Lung microvascular endothelial cell (primary cell): ENCODE measurements at regions not wholly inside any gene's neighbourhood (a gene's known extent, or its start where the extent isn't known, plus 50 kb on each side); places are given as distances from the start of the nearest gene placed in this dataset.
"Not testable (repeated sequence)": the region's sequence is repeated elsewhere in the genome, so short reads cannot be mapped to it uniquely, and the experiment has no call there.

Source experiments
- DNase-seq, 2 donors: peaks; one replicate each; pipeline versions ENCODE4 v3.0.0 to v3.0.0-alpha.2; 2010; ENCODE audit warnings: low read depth in 2 of 2

GRCh38 chr3:193927413-193928206, 208.3 kb upstream of the HES1 start:
- not testable (repeated sequence) for DNase-seq

DNA sequence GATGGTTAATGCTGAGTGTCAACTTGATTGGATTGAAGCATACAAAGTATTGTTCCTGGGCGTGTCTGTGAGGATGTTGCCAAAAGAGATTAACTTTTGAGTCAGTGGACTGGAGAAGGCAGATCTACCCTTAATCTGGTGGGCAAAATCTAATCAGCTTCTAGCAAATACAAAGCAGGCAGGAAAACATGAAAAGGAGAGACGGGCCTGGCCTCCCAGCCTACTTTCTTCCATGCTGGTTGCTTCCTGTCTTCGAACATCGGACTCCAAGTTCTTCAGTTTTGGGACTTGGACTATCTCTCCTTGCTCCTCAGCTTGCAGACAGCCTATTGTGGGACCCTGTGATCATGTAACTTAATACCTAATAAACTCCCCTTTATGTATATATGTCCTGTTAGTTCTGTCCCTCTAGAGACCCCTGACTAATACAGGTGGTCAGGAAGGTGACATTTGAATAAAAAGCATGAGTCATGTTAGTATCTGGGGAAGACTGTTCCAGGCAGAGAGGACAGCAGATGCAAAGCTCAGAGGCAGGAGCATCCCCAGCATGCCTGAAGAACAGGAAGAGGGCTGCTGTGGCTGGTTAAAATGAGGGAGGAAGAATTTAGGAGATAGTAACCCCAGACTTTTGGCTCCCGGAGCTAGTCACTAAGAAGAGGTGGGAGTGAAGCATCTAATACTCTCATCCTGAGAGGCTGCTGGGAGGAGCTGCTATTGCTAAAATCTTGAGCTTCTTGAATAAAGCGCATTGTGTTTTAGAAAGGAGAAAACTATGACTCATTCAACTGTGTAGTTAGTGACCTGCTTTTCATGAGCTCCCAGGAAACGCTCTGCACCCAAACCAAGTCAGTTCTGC, 207.4 kb upstream of the HES1 start:
- DNase-seq, result no peak

GRCh38 chr3:193929373-193929772, 206.6 kb upstream of the HES1 start:
- no peak for DNase-seq

- no peak for DNase-seq
Measured at GRCh38 chr3:193929921-193930646, 205.9 kb upstream of the HES1 start.

- DNase-seq, result no peak
Measured at GRCh38 chr3:193932136-193932535, 203.8 kb upstream of the HES1 start.

DNA sequence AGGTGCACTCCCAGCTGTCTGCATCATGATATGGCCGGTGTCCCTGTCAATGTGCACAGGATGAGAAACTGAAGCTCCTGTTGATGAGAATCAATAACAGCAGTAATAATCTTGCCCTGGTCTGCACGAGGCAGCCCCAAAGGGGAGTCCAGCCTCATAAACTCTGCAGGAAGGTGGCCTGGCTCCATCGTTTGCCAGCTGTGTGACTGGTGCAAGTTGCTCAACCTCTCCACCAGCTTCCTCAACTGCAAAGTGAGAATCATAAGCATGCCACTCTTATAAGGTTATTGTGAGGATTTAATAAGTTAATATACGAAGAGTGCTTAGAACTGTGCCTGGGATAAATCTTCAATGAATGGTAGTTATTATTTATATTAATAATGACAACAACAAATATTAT, 203.4 kb upstream of the HES1 start:
- DNase-seq, result no peak

GRCh38 chr3:193933451-193933850, 202.5 kb upstream of the HES1 start:
- no peak for DNase-seq

DNA sequence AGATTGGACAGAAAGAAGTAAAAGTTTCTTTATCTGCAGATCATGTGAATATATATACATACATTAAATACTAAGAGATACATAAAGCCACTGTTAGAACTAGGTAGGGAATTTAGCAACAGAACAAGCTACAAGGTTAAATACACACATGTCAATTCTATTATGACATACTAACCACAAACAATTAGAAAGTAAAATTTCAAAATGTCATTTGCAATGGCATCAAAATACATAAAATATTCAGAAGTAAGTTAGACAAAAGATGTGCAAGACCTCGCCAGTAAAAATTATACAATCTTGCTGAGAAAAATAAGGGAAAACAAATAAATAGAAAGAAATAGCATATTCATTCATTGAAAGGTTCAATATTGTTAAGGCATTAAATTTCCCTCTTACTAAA, 200.0 kb upstream of the HES1 start:
- DNase-seq, result no peak

- DNase-seq, result no peak
Measured at GRCh38 chr3:193938613-193939012, 197.3 kb upstream of the HES1 start.

DNA sequence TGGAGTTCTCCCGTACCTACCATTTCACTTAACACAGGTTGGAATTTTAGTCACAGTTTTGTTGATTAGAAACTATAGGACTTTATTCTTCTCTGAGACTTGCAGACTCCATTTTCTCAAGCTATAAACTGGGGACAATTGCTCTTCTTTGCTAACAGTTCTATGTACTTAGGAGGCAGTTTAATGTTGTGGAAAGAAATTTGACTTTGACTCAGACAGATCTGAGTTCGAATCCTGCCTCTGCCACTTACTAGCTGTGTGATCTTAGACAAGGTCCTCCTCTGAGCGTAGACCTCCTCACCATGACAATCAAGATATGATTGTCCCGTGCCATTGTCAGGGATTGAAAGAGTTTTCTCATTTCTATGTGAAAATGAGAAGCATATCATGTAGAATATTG, 196.4 kb upstream of the HES1 start:
- DNase-seq, result no peak

DNA sequence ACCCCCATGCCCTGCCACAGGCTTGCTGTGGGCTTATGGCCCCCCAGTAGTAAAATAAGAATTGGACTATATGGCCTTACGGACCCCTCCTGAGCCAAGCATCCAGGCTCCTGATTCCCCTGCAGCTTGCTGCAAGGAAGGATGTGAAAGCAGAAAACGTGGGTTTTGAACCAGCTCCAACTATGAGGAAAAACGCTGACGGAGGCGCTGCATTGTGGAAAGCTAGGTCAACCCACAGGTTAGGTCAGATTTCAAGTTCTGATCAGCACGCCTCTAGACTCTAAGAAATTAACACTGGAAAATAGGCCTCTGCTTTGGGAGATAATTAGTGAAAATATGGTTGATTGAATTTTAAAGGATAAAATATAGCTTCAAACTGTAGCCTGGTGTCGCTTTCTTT, 195.4 kb upstream of the HES1 start:
- peak in 1 of 2 donors; percentile 4 for DNase-seq

DNA sequence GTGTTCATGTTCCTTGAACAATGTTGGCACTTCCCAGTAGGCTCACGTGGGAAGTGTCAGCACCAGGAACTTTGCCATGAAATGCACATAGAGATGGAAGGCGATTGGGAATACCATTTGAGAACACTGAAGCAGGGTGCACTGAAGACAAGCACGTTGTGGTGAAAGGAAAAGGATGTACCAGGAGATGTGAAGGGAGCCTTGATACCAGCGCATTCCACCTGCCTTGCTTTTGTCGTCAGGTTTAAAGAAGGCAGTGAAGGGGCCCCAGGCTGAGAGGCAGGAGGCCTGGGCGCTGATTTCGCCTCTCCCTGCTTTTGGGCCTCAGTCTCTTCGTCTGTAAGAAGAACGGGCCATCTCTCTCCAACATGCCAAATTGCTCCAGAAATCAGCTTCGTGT, 194.5 kb upstream of the HES1 start:
- DNase-seq, result no peak

- no peak for DNase-seq
Measured at GRCh38 chr3:193942516-193943055, 193.4 kb upstream of the HES1 start.

GRCh38 chr3:193943200-193943599, 192.7 kb upstream of the HES1 start:
- no peak for DNase-seq

DNA sequence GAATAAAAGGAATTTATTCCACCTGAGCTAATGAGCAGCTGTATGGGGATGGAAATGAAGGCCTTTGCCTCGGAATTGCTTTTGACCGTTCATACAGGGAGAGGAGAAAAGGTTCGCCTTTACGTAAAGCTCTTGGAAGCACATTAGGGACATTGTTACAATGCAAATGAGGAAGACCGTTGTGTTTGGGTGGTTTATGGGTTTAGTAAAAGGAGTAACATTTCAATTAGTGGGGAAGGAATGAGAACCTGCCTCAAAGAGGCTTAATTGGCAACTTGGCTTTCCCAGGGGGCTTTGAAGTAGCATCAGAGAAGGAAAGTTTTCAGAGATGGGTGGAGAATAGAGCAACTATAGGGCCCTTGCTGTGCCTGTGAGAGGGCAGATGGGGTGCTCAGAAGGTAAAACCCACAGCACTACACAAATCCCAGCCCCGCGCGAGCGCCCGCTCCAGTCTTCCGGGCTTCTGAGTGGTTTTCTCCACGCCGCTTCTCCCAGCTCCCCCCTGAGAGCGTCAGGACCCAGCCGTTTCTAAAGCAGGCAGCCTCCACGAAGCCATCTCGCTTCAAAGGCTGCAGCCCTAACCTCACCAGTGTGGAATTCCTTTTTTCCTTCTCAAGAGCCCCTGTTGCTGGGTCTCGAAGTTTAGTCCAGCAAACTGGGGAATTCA, 192.0 kb upstream of the HES1 start:
- DNase-seq, result no peak

GRCh38 chr3:193944518-193944884, 191.4 kb upstream of the HES1 start:
- no peak for DNase-seq

DNA sequence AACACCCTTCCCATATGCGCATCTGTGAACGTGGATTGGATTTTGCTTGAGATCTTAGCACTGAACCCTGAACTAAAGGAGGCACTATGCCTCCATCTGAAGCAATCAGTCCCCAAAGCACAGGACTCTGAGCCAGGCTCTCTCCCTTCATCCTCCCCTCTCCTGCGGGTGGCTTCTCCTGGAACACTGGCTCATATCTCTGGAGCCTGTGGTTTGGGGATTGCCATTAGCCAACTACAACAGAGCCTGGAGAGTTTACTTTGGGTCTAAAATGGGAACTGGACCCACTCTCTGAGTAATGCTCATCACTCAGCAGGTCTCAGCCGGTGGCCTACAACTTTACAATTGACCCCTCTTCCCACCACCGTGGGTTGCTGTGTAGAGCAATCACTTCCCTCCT, 190.8 kb upstream of the HES1 start:
- no peak for DNase-seq

DNA sequence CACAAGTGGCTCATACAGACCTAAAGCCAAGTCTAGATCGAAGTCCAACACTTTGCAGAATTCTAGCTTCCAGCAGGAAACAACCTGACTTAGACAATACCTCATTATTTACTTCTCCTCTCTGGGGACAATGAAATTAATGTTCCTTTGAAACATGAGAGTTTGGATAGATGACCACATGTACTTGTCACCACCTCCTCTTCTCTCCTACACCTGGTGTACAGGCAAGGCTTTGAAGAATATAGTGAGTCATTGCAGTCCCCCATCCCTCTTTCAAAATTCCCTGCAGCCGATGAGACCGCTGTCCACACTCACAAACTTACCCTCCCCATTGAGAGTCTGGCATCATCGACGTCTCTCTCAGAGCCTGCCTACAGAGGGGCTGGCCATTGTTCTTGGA, 189.0 kb upstream of the HES1 start:
- no peak for DNase-seq

- DNase-seq, result no peak
Measured at GRCh38 chr3:193947596-193947995, 188.4 kb upstream of the HES1 start.

GRCh38 chr3:193948459-193948858, 187.5 kb upstream of the HES1 start:
- no peak for DNase-seq

GRCh38 chr3:193951859-193952258, 184.1 kb upstream of the HES1 start:
- DNase-seq, result peak in 1 of 2 donors; percentile 44
